ENCODE measurements at regions not wholly inside any gene's neighbourhood (a gene's known extent, or its start where the extent isn't known, plus 50 kb on each side); places are given as distances from the start of the nearest gene placed in this dataset.

DNA sequence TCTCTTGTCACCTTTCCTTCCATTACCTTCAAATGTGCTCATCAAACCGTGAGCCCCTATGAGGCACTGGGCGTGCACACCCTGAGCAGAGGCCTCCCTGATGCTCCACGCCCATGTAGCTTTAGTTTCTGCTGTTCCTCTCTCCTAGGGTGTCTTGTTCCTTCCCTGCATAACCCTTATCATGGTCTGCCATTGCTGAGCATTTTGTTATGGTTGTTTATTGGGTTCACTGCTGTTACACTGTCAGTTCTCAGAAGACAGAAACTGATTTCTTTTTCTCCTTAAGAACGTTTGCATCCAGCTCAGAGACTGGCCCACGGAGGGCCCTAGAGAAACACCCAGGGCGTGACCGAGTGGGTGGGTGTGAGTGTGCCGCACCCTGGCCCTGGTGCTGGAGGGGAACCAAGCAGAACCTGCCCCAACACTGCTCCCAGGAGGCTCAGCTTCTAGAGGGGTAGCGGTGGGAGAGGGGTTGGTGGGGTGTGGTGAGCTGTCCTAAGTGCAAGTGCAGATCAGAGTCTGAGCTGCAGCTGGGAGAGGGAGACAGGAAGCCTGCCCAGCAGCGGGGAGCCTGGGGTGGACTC, 61.4 kb upstream of the URI1 start:
- TF ChIP-seq, protein P1, sequence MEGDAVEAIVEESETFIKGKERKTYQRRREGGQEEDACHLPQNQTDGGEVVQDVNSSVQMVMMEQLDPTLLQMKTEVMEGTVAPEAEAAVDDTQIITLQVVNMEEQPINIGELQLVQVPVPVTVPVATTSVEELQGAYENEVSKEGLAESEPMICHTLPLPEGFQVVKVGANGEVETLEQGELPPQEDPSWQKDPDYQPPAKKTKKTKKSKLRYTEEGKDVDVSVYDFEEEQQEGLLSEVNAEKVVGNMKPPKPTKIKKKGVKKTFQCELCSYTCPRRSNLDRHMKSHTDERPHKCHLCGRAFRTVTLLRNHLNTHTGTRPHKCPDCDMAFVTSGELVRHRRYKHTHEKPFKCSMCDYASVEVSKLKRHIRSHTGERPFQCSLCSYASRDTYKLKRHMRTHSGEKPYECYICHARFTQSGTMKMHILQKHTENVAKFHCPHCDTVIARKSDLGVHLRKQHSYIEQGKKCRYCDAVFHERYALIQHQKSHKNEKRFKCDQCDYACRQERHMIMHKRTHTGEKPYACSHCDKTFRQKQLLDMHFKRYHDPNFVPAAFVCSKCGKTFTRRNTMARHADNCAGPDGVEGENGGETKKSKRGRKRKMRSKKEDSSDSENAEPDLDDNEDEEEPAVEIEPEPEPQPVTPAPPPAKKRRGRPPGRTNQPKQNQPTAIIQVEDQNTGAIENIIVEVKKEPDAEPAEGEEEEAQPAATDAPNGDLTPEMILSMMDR (IDR thresholded peaks at IDR 0.05; ENCODE audit: poor library complexity) = no peak
- no peak for TF ChIP-seq EZH2 (IDR thresholded peaks at IDR 0.05; ENCODE audit: borderline replicate concordance)
